Vagina (tissue), 2 donors: ENCODE measurements at regions not wholly inside any gene's neighbourhood (a gene's known extent, or its start where the extent isn't known, plus 50 kb on each side); places are given as distances from the start of the nearest gene placed in this dataset.

ENCODE experiments used
- DNase-seq, 2 donors: peaks; one replicate each; pipeline ENCODE4 v3.0.0-alpha.2; 2017; ENCODE audit errors: extremely low spot score in 2 of 2
- H3K27ac ChIP-seq: fragments of 200-600 bp; sonication (generic); one replicate; pipeline ENCODE4 v1.5.1; 2019
- H3K27me3 ChIP-seq: fragments of 200-600 bp; sonication (generic); one replicate; pipeline ENCODE4 v1.5.1; 2019
- H3K36me3 ChIP-seq, 2 donors: fragments of 200-600 bp; sonication (generic); one replicate each; pipeline ENCODE4 v1.5.1; 2017 to 2019
- H3K4me1 ChIP-seq: fragments of 200-600 bp; sonication (generic); one replicate; pipeline ENCODE4 v1.5.1; 2019
- H3K4me3 ChIP-seq, 2 donors: fragments of 200-600 bp; sonication (generic); 1 replicate in 1 of 2; 2 replicates in 1 of 2; pipeline ENCODE4 v1.5.1; 2016 to 2019
- H3K9me3 ChIP-seq: fragments of 200-600 bp; sonication (generic); one replicate; pipeline ENCODE4 v1.5.1; 2019
- POLR2A ChIP-seq, 2 donors: fragments of 450-650 bp; IDR thresholded peaks; one replicate each; pipeline ENCODE4 v1.6.1; 2017; ENCODE audit warnings: antibody characterized with exemption in 2 of 2, mild to moderate bottlenecking in 2 of 2, moderate library complexity in 2 of 2
- POLR2AphosphoS5 ChIP-seq, 2 donors: sonication (generic); formaldehyde crosslinking; IDR thresholded peaks; one replicate each; pipeline ENCODE4 v1.9.0; 2017; ENCODE audit warnings: antibody characterized with exemption in 2 of 2, mild to moderate bottlenecking in 2 of 2, low read depth in 1 of 2; ENCODE audit not compliant: insufficient read depth in 1 of 2
- intact Hi-C: fragments of 100-400 bp; cut with DNase I; formaldehyde crosslinking; loops from one replicate; pipeline ENCODE4 v1.15.1; 2023
- TF ChIP-seq, protein P1 (sequence below), 3 experiments: fragments of 450-650 bp in 2 of 3; fragments of 200-600 bp in 1 of 3; sonication (generic) in 1 of 3; IDR thresholded peaks; one replicate each; pipeline ENCODE4 v1.5.1; 2017 to 2019; ENCODE audit warnings: antibody characterized with exemption in 3 of 3, mild to moderate bottlenecking in 2 of 3, moderate library complexity in 2 of 3

GRCh38 chr16:48881272-48881671 lies 271.3 kb upstream of the N4BP1 start:
- Histone ChIP-seq H3K27me3 (no peaks in the 10 kb centered on the region), H3K4me3 (no peak overlapping the region), H3K36me3 (no peaks in the 10 kb centered on the region), H3K27ac (no peak overlapping the region), H3K9me3 (no peaks in the 10 kb centered on the region), H3K4me1 (no peaks in the 10 kb centered on the region)
- DNase-seq, result no peak
- intact Hi-C loops, result no loop called here
- TF ChIP-seq POLR2AphosphoS5 (IDR thresholded peaks at IDR 0.05; ENCODE audit: insufficient read depth in 1 of 2, low read depth in 1 of 2) (no peak), POLR2A (IDR thresholded peaks at IDR 0.05) (no peak)
- TF ChIP-seq, protein P1, sequence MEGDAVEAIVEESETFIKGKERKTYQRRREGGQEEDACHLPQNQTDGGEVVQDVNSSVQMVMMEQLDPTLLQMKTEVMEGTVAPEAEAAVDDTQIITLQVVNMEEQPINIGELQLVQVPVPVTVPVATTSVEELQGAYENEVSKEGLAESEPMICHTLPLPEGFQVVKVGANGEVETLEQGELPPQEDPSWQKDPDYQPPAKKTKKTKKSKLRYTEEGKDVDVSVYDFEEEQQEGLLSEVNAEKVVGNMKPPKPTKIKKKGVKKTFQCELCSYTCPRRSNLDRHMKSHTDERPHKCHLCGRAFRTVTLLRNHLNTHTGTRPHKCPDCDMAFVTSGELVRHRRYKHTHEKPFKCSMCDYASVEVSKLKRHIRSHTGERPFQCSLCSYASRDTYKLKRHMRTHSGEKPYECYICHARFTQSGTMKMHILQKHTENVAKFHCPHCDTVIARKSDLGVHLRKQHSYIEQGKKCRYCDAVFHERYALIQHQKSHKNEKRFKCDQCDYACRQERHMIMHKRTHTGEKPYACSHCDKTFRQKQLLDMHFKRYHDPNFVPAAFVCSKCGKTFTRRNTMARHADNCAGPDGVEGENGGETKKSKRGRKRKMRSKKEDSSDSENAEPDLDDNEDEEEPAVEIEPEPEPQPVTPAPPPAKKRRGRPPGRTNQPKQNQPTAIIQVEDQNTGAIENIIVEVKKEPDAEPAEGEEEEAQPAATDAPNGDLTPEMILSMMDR (IDR thresholded peaks at IDR 0.05), result no peak

DNA sequence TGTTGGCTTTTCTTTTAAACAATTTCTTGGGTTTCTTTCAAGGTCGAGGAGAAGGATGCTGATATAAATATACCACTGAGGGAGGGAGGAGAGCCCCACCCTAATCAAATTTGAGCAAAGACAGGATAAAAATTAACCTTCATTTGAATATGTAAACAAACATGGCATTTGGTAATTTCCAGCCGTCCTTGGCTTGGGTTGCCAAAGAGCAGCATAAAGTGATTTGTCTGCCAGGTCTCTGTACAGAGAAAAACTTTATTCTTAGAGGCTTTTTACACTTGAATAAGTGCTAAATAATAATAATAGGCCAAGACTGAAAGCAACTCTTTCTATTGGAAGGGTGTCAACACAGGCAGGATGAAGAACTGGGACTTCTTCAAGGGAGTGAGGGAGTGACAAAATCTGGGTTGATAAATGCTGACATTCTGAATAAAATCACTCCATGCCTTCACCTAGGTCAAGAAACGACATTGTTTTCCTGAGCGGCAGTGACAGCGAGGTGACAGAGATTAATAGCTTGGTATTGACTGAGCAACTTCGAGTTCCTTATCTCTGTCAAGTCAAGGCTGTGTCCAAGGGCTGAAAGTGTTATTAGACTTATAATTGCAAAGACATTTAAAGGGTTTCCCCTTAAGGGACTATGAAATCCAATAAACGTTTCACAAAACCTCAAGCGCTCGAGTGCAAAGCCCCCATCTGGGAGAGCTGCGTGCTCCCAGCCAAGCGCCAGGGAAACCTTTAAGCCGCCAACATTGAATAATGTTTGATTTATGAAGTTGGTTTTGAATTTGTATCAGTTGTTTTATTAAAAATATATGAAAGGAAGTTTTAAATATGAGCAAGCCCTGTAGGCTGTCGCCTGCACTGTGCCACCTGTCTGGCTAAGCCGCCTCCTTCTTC lies 269.5 kb upstream of the N4BP1 start:
- Histone ChIP-seq H3K4me3 (no peak overlapping the region), H3K36me3 (no peaks in the 10 kb centered on the region), H3K4me1 (no peaks in the 10 kb centered on the region), H3K27ac (no peak overlapping the region), H3K27me3 (no peaks in the 10 kb centered on the region), H3K9me3 (no peaks in the 10 kb centered on the region)
- no peak for DNase-seq
- TF ChIP-seq, protein P1 (IDR thresholded peaks at IDR 0.05), result no peak
- TF ChIP-seq POLR2AphosphoS5 (IDR thresholded peaks at IDR 0.05; ENCODE audit: insufficient read depth in 1 of 2, low read depth in 1 of 2) (no peak), POLR2A (IDR thresholded peaks at IDR 0.05) (no peak)
- intact Hi-C loops, result no loop called here

DNA sequence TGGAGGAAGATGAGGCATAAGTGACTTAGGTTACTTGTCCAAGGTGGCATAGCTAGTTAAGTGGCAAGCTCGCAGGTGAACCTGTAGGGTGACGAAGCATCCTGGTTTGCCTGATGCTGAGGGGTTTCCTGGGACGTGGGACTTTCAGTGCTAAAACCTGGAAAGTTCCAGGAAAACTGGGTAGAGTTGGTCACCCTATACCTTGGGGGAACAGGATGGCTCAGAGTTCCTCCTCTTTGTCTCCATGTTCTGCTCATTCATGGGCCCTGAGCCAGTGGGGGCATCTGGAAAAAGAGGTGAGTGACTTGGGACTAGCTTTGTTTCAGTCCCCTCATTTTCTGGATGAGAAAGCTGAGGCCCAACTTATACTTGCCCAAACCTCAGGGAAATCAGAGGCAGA lies 268.0 kb upstream of the N4BP1 start:
- DNase-seq, result no peak
- H3K4me1 ChIP-seq, result no peaks in the 10 kb centered on the region
- no peak for TF ChIP-seq POLR2AphosphoS5 (IDR thresholded peaks at IDR 0.05; ENCODE audit: insufficient read depth in 1 of 2, low read depth in 1 of 2)
- no peak for TF ChIP-seq POLR2A (IDR thresholded peaks at IDR 0.05)
- TF ChIP-seq, protein P1 (IDR thresholded peaks at IDR 0.05), result no peak
- no peaks in the 10 kb centered on the region for H3K36me3 ChIP-seq
- H3K4me3 ChIP-seq, result no peak overlapping the region
- intact Hi-C loops, result no loop called here
- no peaks in the 10 kb centered on the region for H3K9me3 ChIP-seq
- no peaks in the 10 kb centered on the region for H3K27me3 ChIP-seq
- no peak overlapping the region for H3K27ac ChIP-seq

GRCh38 chr16:48870141-48870540 lies 260.2 kb upstream of the N4BP1 start:
- intact Hi-C loops, result no loop called here
- H3K9me3 ChIP-seq, result no peaks in the 10 kb centered on the region
- no peaks in the 10 kb centered on the region for H3K36me3 ChIP-seq
- H3K4me1 ChIP-seq, result no peaks in the 10 kb centered on the region
- TF ChIP-seq, protein P1 (IDR thresholded peaks at IDR 0.05), result no peak
- H3K4me3 ChIP-seq, result no peak overlapping the region
- no peak overlapping the region for H3K27ac ChIP-seq
- H3K27me3 ChIP-seq, result no peaks in the 10 kb centered on the region
- DNase-seq, result no peak

- no peaks in the 10 kb centered on the region for H3K36me3 ChIP-seq
- no peak overlapping the region for H3K27ac ChIP-seq
- H3K9me3 ChIP-seq, result no peaks in the 10 kb centered on the region
- H3K4me1 ChIP-seq, result no peaks in the 10 kb centered on the region
- H3K4me3 ChIP-seq, result no peak overlapping the region
- TF ChIP-seq, protein P1 (IDR thresholded peaks at IDR 0.05), result no peak
- TF ChIP-seq POLR2A (IDR thresholded peaks at IDR 0.05) (no peak), POLR2AphosphoS5 (IDR thresholded peaks at IDR 0.05; ENCODE audit: insufficient read depth in 1 of 2, low read depth in 1 of 2) (no peak)
- DNase-seq, result no peak
- H3K27me3 ChIP-seq, result no peaks in the 10 kb centered on the region
- intact Hi-C loops, result no loop called here
Observed at GRCh38 chr16:48865520-48865919, 255.5 kb upstream of the N4BP1 start.
